ENCODE measurements at regions not wholly inside any gene's neighbourhood (a gene's known extent, or its start where the extent isn't known, plus 50 kb on each side); places are given as distances from the start of the nearest gene placed in this dataset.

DNA sequence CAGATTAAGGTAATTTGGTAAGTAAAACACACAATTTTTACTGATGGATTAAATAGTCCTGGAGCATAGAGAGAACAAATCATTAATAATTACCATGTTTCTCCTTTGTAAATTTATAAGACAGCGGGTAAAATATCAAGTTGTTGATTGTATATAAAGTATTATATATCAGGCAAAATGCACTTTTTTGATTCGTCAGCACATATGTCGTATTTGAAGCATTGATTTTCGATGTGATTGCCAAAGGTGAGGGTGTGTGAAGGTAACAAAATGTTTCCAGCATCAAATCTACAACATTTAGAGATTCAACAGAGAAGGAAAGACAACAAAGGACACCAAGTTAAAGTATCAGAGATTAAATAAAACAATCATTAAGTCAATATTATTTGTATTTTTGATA, 1437.8 kb upstream of the ADGRL3 start:
- TF ChIP-seq EZH2 (IDR thresholded peaks at IDR 0.05; ENCODE audit: borderline replicate concordance, low read depth, low read length, severe bottlenecking) (no peak), JUN (IDR thresholded peaks at IDR 0.05; ENCODE audit: borderline replicate concordance, insufficient read depth, insufficient read length, low read depth) (no peak), POLR2AphosphoS5 (IDR thresholded peaks at IDR 0.05; ENCODE audit: insufficient read depth, low read depth, low read length) (no peak)
- TF ChIP-seq, protein P1, sequence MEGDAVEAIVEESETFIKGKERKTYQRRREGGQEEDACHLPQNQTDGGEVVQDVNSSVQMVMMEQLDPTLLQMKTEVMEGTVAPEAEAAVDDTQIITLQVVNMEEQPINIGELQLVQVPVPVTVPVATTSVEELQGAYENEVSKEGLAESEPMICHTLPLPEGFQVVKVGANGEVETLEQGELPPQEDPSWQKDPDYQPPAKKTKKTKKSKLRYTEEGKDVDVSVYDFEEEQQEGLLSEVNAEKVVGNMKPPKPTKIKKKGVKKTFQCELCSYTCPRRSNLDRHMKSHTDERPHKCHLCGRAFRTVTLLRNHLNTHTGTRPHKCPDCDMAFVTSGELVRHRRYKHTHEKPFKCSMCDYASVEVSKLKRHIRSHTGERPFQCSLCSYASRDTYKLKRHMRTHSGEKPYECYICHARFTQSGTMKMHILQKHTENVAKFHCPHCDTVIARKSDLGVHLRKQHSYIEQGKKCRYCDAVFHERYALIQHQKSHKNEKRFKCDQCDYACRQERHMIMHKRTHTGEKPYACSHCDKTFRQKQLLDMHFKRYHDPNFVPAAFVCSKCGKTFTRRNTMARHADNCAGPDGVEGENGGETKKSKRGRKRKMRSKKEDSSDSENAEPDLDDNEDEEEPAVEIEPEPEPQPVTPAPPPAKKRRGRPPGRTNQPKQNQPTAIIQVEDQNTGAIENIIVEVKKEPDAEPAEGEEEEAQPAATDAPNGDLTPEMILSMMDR (IDR thresholded peaks at IDR 0.05; ENCODE audit: extremely low read depth in 1 of 2, insufficient read depth in 1 of 2, low read depth in 1 of 2, low read length in 2 of 2) = no peak
